OCI-LY1 (cell line): ENCODE measurements at regions not wholly inside any gene's neighbourhood (a gene's known extent, or its start where the extent isn't known, plus 50 kb on each side); places are given as distances from the start of the nearest gene placed in this dataset.

ENCODE experiments used
- CTCF ChIP-seq: fragments of 200-600 bp; sonication (generic), shearing (Covaris generic); IDR thresholded peaks from 2 replicates; pipeline ENCODE4 v1.5.1; 2017; ENCODE audit warnings: mild to moderate bottlenecking, antibody characterized with exemption, low read length, moderate library complexity, mixed read lengths
- EZH2 ChIP-seq: fragments of 200-600 bp; sonication (generic), shearing (Covaris generic); IDR thresholded peaks from 2 replicates; pipeline ENCODE4 v1.8.0; 2017; ENCODE audit warnings: borderline replicate concordance, mixed run types, mild to moderate bottlenecking, antibody characterized with exemption, low read length, moderate library complexity, mixed read lengths

- TF ChIP-seq CTCF: no peak
- no peak for TF ChIP-seq EZH2
These were observed 434.7 kb upstream of the SETBP1 start for GRCh38 chr18:44246001-44246400.
